ENCODE measurements at regions not wholly inside any gene's neighbourhood (a gene's known extent, or its start where the extent isn't known, plus 50 kb on each side); places are given as distances from the start of the nearest gene placed in this dataset.

DNA sequence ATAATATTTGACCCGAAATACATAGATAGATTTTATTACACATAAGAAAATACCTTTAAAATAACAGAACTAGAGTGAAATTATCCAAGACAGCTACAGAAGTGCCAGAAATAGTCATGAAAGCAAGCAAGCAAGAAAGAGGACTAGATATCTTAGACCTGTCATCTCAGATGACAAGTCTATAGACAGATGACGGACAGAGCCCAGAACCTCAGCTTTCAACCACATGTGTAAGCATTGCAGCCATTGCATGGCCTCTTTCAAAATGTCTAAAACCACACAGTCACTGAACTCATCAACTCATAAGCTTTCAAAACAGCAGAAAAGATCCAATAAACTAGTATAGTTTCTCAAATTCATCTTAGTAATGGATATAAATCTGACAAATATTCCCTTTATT, 59.8 kb upstream of the FHIT start:
- TF ChIP-seq, protein P1, sequence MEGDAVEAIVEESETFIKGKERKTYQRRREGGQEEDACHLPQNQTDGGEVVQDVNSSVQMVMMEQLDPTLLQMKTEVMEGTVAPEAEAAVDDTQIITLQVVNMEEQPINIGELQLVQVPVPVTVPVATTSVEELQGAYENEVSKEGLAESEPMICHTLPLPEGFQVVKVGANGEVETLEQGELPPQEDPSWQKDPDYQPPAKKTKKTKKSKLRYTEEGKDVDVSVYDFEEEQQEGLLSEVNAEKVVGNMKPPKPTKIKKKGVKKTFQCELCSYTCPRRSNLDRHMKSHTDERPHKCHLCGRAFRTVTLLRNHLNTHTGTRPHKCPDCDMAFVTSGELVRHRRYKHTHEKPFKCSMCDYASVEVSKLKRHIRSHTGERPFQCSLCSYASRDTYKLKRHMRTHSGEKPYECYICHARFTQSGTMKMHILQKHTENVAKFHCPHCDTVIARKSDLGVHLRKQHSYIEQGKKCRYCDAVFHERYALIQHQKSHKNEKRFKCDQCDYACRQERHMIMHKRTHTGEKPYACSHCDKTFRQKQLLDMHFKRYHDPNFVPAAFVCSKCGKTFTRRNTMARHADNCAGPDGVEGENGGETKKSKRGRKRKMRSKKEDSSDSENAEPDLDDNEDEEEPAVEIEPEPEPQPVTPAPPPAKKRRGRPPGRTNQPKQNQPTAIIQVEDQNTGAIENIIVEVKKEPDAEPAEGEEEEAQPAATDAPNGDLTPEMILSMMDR (CRISPR knock-in tag; IDR thresholded peaks at IDR 0.05), result no peak
- TF ChIP-seq TCF12 (IDR thresholded peaks at IDR 0.05) (no peak), TCF12 (CRISPR knock-in tag; IDR thresholded peaks at IDR 0.05) (no peak), SMARCC2 (IDR thresholded peaks at IDR 0.05) (no peak), ELF4 (CRISPR knock-in tag; IDR thresholded peaks at IDR 0.05; ENCODE audit: borderline replicate concordance) (no peak), PBX2 (CRISPR knock-in tag; IDR thresholded peaks at IDR 0.05) (no peak), DNMT1 (CRISPR knock-in tag; IDR thresholded peaks at IDR 0.05) (no peak), KLF11 (CRISPR knock-in tag; IDR thresholded peaks at IDR 0.05) (no peak), FOXC1 (CRISPR knock-in tag; IDR thresholded peaks at IDR 0.05; ENCODE audit: borderline replicate concordance) (no peak), MATR3 (CRISPR knock-in tag; IDR thresholded peaks at IDR 0.05) (no peak), MAFK (conservative IDR thresholded peaks at IDR 0.05 in 1 of 2, IDR thresholded peaks at IDR 0.05 in 1 of 2; ENCODE audit: low read length in 2 of 2) (no peak), SIN3B (IDR thresholded peaks at IDR 0.05; ENCODE audit: low read length) (no peak)
- TF ChIP-seq, protein P2, sequence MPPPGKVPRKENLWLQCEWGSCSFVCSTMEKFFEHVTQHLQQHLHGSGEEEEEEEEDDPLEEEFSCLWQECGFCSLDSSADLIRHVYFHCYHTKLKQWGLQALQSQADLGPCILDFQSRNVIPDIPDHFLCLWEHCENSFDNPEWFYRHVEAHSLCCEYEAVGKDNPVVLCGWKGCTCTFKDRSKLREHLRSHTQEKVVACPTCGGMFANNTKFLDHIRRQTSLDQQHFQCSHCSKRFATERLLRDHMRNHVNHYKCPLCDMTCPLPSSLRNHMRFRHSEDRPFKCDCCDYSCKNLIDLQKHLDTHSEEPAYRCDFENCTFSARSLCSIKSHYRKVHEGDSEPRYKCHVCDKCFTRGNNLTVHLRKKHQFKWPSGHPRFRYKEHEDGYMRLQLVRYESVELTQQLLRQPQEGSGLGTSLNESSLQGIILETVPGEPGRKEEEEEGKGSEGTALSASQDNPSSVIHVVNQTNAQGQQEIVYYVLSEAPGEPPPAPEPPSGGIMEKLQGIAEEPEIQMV (CRISPR knock-in tag; IDR thresholded peaks at IDR 0.05; ENCODE audit: low read depth), result no peak
